ENCODE measurements at regions not wholly inside any gene's neighbourhood (a gene's known extent, or its start where the extent isn't known, plus 50 kb on each side); places are given as distances from the start of the nearest gene placed in this dataset.

- H3K9me3 ChIP-seq, result no peaks in the 10 kb centered on the region
- intact Hi-C loops (cut with DNase I), result loop anchor here (5.0 to 10.0 kb wide), 3 partner anchors 163 to 495 kb away; no protein-coding TSS in a partner anchor
- no peaks in the 10 kb centered on the region for H3K36me3 ChIP-seq
- DNase-seq (ENCODE audit: low spot score in 2 of 2), result no peak
- H3K27ac ChIP-seq, result peak overlapping the region; percentile 23 to 52
- no peak overlapping the region for H3K4me3 ChIP-seq
- no peaks in the 10 kb centered on the region for H3K27me3 ChIP-seq
- no peak for TF ChIP-seq CTCF (IDR thresholded peaks at IDR 0.05)
- H3K4me1 ChIP-seq, result peaks cover 10 to 32% of the 10 kb centered on the region in 2 donors
These were observed 115.9 kb upstream of the JUN start for GRCh38 chr1:58899587-58900271.

DNA sequence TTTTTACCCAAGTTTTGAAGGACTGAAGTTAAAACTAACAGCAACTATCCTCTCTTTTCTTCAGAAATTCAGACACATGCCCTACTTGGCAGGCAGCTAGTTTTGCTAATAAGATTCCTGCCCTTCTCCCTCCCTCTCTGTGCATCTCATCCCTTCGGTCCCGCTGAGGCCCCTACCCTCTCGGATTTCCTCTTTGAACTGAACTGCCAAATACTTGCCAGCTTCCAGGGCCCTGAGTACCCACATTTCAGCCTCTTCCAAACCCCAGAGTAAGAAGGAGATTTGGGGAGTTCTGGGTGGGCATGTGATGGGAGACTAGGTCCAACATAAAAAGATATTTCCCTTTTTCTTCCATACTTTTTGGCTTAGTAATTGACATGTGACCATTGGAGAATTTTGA, 116.5 kb upstream of the JUN start:
- peak overlapping the region in 1 of 2 donors; percentile 37 for H3K27ac ChIP-seq
- intact Hi-C loops (cut with DNase I), result loop anchor here (5.0 to 10.0 kb wide), 3 partner anchors 162 to 494 kb away; no protein-coding TSS in a partner anchor
- TF ChIP-seq CTCF (IDR thresholded peaks at IDR 0.05), result no peak
- no peak overlapping the region for H3K4me3 ChIP-seq
- H3K36me3 ChIP-seq, result no peaks in the 10 kb centered on the region
- H3K4me1 ChIP-seq, result peaks cover 10 to 28% of the 10 kb centered on the region in 2 donors
- no peaks in the 10 kb centered on the region for H3K9me3 ChIP-seq
- no peak for DNase-seq (ENCODE audit: low spot score in 2 of 2)
- H3K27me3 ChIP-seq, result no peaks in the 10 kb centered on the region

GRCh38 chr1:58901008-58901407, 117.2 kb upstream of the JUN start:
- intact Hi-C loops (cut with DNase I), result loop anchor here (5.0 to 10.0 kb wide), 3 partner anchors 161 to 494 kb away; no protein-coding TSS in a partner anchor
- peaks cover 10 to 23% of the 10 kb centered on the region in 2 donors for H3K4me1 ChIP-seq
- no peaks in the 10 kb centered on the region for H3K9me3 ChIP-seq
- DNase-seq (ENCODE audit: low spot score in 2 of 2), result no peak
- H3K4me3 ChIP-seq, result no peak overlapping the region
- H3K27ac ChIP-seq, result peak overlapping the region in 1 of 2 donors; percentile 37
- no peak for TF ChIP-seq CTCF (IDR thresholded peaks at IDR 0.05)
- no peaks in the 10 kb centered on the region for H3K36me3 ChIP-seq
- H3K27me3 ChIP-seq, result no peaks in the 10 kb centered on the region

- H3K4me1 ChIP-seq, result peaks cover 2 to 9% of the 10 kb centered on the region in 2 donors
- no peak for DNase-seq (ENCODE audit: low spot score in 2 of 2)
- intact Hi-C loops (cut with DNase I), result loop anchor here (1.0 to 10.0 kb wide), 7 partner anchors 16 to 492 kb away; partner anchors contain the start of genes FGGY and JUN
- H3K4me3 ChIP-seq, result peak overlapping the region; percentile 59 to 76
- H3K9me3 ChIP-seq, result no peaks in the 10 kb centered on the region
- peak overlapping the region; percentile 91 to 97 for H3K27ac ChIP-seq
- no peaks in the 10 kb centered on the region for H3K36me3 ChIP-seq
- TF ChIP-seq CTCF (IDR thresholded peaks at IDR 0.05), result no peak
- H3K27me3 ChIP-seq, result no peaks in the 10 kb centered on the region
These were observed 119.1 kb upstream of the JUN start for GRCh38 chr1:58902830-58903513.

DNA sequence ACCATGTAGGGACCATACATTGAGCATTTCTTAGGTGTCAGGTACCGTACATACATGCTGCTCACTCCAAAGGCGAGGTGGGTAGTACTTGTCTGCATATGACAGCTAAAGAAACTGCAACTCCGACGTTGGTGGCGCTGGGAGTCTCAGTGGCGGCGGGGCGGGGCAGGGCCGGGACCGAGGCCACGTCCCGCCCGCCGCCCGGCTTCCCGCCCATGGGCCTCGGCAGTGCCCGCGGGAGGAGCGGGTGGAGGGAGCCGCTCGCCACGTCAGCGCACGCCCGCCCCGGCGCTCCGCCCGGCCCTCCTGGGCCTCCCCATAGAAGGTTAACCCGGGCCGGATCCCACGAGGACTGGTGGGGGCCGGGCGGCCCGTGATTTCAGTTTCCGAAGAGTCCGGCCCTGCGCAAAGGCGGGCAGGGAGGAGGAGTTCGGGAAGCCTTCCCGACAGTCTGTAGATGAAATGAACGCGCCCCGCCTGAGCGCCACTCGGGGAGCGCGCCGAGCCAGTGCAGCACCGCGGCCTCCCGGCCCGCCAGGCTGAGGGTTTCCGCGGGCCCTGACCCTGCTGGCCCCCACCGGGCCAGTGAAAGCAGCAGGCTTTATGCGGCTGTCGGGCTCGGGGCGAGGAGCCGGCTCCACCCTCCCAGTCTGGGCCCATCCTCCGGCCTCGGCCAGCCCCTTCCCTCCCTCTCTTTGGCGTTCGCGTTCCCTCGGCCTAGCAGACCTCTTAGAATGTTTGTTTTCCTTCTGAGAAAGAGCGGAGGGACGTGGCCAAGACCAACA, 119.9 kb upstream of the JUN start:
- intact Hi-C loops (cut with DNase I), result loop anchor here (1.0 to 10.0 kb wide), 7 partner anchors 17 to 491 kb away; partner anchors contain the start of genes FGGY and JUN

More for the DNA sequence above, 119.9 kb upstream of the JUN start:
- Histone ChIP-seq H3K9me3 (no peaks in the 10 kb centered on the region), H3K36me3 (no peaks in the 10 kb centered on the region), H3K27me3 (no peaks in the 10 kb centered on the region), H3K4me3 (peak overlapping the region; percentile 59 to 76), H3K27ac (peak overlapping the region; percentile 91 to 97), H3K4me1 (peaks cover 2 to 7% of the 10 kb centered on the region in 2 donors)
- peak; percentile 85 to 98 for DNase-seq (ENCODE audit: low spot score in 2 of 2)
- no peak for TF ChIP-seq CTCF (IDR thresholded peaks at IDR 0.05)

All from ascending aorta (tissue), 2 donors.